Stimulated activated CD4-positive, alpha-beta T cell treated with anti-CD3 and anti-CD28 coated beads, Interleukin-4, amount 100 ng/mL, for 24 hours (primary cell): ENCODE measurements at regions not wholly inside any gene's neighbourhood (a gene's known extent, or its start where the extent isn't known, plus 50 kb on each side); places are given as distances from the start of the nearest gene placed in this dataset.
A peak's percentile ranks its signal among the peaks of the same experiment; 100 is the strongest.

Experiments used
- DNase-seq: peaks from one replicate; pipeline ENCODE4 v3.0.0-alpha.2; 2020

DNA sequence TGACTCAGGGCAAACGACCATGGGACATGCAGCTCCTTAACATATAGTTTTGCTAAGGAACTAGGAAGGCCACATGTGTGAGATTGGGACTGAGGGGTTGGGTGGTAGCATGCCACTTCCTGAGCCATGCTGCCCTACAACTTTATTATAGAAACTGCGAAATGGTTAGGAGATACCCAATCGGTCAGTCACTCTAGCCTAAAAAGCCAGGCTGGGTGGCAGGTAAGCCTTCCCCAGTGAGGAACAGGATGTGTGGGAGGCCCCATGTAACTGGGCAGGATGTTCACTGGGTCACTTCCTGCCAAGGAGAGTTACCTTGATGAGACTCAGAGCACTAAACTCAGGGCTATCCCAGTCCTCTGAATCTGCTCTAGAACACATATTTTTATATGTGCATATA, 123.5 kb downstream of the MAP3K7 start:
- DNase-seq, result no peak

DNA sequence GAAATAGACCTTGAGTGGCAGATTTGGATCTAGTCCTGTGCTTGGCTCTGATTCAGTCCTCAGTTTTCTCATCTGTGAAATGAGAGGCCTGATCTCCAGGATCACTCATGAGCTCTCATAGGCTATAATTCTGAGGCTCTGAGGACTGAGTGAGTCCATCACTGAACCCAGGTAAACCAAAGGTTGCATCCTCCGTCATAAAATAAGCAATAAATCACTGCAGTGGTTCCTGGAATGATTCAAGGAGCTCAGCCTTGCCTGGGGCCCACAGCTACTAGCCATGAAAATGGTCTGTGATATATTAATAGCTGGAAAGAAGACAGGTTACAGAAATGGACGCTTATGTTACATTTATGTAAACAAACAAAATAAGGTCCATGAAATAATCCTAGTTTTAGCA, 124.8 kb downstream of the MAP3K7 start:
- no peak for DNase-seq

DNA sequence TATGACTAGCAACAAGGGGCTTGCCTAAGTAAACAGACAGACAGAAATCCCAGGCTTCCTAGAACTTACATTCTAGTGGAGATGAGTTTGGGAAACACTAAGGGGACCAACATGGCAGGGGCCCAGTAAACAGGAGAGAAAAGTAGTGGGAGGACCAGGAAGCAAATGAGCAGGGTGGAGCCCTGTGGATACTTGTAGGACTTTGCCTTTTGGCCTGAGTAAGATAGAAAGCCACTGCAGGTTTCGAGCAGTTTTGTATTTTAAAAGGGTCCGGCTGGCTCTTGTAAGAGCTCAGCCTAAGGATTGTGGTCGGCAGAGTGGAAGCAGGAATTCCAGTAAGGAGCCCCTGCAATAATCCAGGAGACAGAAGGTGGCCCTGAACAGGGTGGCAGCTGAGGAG, 125.5 kb downstream of the MAP3K7 start:
- no peak for DNase-seq

DNA sequence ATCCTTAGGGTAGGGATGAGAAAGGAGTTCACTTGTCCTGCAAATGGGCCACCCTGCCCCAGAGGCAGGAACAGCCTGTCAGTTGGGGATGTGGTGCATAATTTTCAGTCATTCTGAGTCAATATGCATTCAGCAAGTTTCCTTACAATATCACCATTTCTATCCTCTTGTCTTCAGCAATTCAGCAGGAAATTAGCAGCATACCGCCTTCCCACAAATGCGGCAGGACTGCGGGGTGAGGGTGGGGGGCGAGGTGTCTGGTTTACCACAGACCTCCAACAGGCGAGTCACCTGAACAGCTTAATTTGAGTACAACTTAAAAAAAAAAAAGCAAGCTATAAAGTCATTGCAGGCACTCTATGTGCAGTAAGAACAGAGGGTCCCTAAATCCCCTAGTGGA, 126.8 kb downstream of the MAP3K7 start:
- DNase-seq, result peak; percentile 39

DNA sequence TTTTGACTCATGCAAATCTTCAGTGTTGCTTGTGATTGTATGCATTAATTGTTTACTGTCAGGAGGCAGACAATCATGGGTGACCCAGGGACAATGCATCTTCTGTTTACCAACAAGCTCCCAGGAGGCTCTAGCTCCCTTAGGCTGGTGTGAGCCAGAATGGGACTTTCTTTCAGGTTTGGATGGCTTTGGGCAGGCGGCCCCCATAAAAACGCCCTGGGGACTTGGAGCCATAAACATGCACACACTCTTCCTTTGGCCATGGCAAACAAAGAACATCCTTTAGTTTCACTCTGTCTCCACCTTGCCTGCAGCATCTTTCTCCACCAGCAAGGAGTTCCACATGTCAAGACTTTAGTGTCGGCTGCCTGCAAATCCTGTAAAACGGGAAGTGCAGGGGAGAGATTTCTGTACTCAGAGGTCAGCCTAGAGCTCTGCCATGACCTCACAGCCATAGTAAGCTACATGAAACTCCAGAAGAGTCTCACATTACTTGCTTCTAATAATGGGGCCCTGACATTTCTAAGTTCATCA, 127.6 kb downstream of the MAP3K7 start:
- no peak for DNase-seq

DNA sequence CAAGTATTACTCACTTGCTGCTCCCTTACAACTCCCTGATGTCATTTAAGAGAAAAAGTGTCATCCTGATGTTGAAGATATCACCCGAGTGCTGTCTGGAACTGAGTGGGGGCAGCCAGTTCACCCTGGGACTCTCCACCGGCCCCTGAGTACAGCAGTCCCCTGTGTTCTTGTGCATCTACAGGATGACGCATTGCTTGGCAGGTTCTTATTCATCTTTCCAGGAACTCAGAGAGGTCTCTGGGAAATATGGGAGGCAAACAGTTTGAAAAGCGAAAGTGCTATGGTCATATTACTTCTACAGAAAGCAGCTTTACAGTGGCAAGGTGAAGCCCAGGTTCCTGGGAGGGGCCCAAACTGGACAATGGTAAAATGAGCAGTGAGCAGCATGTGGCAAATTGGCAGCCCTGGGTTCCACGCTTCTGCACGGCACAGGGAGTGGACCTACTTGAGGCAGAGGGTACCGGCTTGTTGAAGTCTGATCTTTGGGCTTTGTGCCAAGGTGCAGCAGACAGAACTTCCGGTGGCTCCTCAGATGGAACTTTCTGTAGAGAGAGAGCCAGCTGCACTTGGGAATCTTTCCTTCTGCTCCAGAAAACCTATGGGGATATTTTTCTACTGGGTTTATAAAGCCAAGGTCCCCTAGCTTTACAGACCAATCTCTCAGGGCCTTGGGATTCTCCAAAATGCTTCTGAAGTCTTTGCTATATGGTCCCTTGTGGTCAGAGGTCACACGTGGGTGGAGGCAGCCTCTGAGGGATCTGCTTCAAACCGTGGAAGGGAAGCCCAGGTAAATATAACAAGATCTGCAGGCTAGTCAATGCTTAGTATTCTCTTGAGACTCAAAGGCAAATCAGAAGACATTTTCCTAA, 128.3 kb downstream of the MAP3K7 start:
- peak; percentile 89 for DNase-seq

DNA sequence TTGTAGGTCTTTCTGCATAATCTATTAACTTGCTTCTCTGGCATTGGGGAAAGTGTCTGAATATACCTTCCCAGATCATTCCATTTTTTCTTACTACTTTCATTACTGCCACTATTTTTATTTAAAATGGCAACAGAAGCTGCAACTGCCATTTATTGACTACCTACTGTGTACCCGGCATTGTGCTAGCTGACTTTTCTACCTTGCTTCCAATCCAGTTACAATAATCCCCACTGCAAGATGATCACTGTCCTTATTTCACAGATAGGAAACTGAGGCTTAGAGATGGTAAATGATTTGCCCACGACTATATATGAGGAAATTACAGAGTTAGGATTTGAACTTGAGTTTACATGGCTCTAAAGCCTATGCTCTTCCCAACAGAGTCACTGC, 129.0 kb downstream of the MAP3K7 start:
- no peak for DNase-seq

DNA sequence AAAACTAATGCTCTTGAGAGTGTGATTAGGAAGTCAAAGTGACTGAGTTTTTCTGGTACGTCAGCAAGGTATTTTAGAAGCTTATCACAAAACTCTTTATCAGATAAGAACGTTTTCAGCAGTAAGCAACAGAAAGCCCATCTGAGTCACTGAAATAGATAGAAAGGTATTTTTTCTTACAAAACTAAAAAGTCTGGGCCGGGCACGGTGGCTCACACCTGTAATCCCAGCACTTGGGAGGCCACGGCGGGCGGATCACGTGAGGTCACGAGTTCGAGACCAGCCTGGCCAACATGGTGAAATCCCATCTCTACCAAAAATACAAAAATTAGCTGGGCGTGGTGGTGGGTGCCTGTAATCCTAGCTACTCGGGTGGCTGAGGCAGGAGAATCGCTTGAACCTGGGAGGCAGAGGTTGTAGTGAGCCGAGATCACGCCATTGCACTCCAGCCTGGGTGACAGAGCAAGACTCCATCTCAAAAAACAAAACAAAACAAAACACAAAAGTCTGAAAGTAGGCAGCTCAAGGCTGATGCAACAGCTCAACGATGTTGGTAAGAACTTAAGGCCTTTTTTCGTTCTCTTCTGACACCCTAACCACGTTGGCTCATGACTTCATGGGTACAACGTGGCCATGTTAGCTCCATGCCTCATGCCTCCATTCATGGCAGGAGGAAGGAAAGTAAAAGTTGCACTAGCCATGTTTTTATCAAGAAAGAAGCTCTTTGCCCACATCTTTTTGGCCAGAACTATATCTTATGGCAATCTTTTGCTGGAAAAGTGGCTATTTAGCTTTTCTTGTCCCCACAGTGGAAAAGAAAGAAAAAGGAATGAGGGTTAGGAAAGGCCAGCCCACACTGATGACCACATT, 129.6 kb downstream of the MAP3K7 start:
- peak; percentile 45 for DNase-seq

DNA sequence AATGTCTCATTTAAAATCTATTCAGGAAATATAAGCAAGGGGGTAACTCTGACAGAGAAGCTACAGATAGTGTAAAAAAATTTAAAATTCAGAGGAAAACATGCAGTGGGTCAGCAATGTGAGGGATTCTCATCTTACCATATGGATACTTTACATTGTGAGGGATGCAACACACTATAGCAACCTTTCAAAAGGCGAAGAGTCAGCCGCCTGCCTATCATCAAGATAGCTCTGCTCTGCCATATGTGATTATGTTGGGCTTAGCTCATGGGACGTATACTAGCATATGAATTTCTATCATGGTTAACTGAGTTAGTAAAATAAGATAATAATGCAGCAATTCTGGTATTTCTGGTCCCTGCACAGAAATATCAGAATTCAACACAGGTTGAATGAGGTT, 130.9 kb downstream of the MAP3K7 start:
- no peak for DNase-seq

DNA sequence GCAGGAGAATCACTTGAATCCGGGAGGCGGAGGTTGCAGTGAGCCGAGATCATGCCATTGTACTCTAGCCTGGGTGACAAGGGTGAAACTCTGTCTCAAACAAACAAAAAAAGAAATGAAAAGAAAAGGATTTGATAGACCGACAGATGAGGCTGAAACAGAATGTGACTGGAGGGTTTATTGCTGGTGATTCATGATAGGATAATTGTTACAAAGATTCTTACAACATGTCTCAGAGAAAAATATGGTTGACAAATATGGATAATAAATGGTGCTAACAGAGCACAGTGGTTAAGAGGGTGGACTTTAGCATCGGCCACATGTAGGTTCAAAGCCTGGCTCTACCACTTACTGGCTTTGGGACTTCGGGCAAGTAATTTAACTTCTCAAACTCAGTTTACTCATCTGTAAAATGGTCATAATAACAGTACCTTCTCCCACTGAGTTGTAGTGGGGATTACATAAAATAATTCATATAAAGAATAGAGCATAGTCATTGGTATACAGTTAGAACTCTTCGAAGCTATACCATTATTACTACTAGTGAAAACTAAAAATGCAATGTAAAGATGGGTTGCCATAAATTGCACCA, 131.9 kb downstream of the MAP3K7 start:
- DNase-seq, result no peak

DNA sequence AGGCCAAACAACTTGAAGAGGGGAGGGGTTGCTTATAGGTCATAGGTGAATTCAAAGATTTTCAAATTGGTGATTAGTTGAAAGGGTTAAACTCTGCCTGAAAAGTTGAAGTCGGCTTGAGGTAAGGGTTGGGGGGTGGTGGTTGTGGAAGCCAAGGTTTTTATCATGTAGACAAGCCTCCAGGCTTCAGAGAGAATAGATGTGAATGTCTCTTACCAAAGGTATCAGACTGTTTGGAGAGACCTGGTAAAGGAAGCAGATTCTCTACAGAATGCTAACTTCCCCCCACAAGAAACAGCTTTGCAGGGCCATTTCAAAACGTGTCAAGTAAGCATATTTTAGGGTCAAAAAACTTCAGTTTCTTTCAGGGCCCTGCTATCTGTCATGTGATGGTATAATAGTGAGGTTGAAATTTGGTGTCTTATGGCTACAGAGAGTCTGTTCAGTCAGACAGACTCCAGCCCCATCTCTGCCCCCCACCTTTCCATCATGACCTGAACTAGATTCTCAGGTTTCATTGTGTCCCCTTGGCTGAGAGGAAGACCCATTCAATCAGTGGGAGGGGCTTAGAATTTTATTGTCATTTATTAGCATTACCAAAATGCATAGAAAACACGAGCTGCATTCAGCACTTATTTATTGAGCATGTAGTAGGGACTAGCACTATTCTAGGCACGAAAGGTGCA, 136.5 kb downstream of the MAP3K7 start:
- no peak for DNase-seq

DNA sequence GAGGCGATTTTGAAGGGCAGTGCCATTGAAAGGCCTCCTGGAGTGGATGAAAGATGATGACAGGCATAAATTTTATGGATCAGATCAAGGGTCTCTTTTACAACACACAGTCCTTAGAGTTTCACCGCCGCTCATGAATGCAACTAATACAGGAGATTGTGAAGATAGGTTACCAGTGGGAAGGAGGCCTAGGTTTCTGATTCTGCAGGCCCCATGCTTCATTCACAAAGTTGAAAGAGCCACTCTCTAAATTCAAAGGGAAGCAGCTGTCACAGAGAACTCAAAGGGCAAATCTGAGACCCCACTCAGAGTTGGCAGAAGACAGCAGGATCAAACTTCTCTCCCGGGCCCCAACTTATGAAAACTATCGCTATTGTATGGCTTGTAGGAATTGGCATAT, 137.6 kb downstream of the MAP3K7 start:
- no peak for DNase-seq

DNA sequence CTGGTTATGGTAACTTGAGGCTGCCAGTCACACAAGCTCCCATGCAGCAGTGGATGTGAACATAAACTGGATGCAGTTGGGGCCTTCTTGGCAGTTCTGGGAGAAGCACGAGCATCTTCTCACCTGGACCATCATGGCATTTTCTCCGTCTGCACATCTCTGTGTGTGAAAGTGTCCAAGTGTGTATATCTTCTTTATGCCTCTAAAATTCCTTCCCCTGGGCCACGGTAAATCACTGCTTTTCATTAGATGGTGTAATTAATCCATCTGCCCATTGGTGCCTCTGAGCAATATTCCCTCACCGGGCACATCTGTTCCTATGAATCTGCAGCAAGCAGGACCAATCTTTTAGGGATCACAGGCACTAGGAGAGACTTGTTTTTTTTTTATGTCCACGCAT, 138.0 kb downstream of the MAP3K7 start:
- no peak for DNase-seq

DNA sequence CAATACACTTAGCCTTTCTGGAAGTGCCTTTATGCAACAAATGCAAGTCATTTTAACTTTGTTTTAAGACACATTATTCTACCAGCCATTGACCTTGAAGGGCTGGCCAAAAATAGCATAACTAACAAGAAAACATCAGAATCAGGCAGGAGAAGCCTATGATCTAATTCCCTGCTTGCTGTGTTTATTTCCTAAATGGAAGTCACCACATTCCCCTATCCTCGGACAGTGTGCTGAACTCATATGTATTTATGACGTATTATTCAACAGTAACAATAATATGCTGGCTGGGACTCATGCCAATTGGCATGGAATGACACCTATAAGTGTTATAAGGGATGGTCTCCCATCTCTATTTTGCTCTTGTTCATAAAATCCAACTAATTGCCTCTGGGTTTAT, 140.7 kb downstream of the MAP3K7 start:
- no peak for DNase-seq

DNA sequence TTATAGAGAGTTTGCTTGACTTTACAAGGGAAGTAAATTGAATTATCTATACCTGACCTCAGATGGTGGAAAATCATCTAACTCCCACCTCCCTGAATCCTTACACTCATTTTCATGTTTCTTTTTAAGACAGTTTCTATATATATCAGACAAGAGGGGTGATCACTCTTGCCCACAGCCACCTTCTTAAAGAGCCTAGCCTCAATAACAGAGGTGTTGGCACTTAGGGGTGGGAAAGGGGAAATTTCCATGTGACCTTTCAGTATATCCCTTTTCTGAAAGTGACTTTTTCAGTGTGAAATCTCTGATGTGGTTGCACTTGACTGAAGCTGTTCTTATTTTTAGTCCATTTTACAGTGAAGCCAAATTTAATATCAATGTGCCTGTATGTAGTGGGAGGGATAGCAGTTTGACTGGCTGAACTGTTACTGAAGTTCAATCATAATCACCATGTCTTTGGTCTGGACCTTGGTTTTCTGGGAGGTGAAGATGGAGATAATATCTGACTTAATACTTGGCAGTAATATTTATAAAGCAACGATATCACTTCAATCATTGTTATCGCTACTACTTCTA, 141.3 kb downstream of the MAP3K7 start:
- peak; percentile 56 for DNase-seq

DNA sequence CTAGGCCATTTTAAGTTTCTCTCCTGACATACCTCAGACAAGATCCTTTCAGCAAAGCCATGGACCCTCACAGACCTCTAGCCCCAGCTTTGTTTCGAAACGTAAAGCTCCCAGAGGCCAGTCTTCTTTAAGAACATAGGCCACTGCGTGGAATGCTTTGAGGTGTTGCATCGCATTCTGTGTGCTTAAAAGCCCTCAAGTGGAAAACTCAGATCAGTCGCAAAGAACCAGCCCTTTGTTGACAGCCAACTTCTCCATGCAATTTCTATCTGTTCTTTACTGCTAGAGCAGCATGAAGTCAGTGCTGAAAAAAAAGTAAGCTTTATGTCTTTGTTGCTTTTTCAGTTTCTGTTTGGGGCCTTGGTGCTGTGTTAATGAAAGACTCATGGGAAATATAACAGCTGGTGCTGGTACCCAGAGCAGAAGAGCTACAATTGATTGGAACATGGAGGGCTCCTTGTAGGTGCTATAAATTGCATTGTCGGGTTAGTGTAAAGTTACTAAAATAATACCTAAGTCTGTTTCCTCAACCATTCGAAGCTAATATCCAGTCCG, 142.6 kb downstream of the MAP3K7 start:
- DNase-seq, result no peak

DNA sequence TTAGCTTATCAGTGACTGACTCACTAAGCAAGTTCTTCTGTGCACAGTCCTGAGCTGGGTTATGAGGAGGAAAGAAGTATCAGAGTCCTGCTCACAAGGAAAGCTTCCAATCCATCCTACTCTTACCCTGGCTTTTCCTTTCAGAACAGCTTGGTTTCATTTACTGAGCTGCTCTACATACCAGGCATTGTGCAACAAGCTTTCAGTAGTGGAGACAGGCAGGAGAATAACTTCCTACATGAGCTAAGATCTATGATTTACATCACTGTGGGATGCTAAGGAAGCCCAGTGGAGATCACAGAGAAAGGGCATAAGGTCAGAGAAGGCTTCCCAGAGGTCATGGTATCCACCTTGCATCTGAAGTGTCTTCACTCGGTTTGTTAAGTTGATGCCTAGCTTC, 144.5 kb downstream of the MAP3K7 start:
- no peak for DNase-seq

DNA sequence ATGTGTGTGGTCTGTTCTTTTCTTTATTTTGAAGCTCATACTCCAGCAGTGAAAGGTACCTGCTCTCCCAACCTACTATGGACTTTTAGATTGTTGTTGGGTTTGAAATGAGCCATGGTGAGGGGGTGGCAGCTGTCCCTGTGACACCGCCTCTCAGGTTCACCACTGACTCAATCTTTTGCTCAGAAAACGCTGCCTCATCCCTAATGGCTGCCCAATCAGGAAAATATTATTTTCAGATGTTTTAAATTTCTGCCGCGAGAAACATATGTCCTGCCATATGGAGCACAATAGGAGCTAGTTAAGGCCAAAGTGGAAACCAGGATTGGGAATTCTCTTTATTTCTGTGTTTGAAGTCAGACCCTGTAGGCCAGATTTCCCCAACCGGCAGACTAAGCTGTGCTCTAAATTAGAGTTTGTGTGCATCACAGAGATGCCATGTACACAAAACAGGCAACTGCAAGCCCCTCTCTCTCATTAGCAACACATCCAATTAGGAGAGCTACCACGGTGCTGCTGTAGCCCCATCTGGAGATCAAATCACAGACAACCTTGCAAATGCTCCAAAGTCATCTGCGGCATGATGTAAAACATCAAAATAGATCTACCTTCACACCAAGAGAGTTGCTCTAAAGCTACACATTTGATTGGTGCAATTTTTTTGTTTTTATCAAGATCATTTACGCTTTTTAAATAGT, 144.1 kb upstream of the BACH2 start:
- DNase-seq, result no peak

DNA sequence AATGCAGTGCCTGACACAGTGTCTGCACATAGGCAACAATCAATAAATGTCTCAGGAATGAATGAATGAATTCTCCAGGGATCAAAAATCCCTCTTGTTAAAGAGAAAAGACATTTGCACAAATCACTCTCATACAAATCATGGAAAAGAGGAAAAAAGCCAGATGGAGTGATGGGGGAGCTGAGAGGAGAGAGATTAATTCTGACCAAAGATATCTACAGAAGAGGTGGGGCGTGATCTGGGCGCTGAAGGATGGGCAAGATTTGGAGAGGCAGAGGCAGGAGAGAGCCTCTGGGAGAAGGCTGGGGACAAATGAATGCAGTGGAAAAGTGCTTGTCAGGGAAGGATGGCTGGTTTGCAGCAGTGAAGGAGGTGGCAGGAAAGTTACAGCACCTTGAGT, 142.9 kb upstream of the BACH2 start:
- no peak for DNase-seq

DNA sequence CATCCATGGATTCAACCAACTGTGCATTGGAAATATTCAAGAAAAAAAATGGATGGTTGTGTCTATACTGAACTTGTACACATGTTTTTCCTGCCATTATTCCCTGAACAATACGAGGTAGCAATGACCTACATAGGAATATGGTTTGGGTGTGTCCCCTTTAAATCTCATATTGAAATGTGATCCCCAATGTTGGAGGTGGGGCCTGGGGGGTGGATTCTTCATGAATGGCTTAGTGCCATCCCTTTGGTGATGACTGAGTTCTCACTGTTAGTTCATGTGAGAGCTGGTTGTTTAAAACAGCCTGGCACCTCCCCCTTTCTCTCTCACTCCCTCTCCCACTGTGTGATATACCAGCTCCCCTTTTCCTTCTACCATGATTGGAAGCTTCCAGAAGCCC, 139.8 kb upstream of the BACH2 start:
- DNase-seq, result no peak

DNA sequence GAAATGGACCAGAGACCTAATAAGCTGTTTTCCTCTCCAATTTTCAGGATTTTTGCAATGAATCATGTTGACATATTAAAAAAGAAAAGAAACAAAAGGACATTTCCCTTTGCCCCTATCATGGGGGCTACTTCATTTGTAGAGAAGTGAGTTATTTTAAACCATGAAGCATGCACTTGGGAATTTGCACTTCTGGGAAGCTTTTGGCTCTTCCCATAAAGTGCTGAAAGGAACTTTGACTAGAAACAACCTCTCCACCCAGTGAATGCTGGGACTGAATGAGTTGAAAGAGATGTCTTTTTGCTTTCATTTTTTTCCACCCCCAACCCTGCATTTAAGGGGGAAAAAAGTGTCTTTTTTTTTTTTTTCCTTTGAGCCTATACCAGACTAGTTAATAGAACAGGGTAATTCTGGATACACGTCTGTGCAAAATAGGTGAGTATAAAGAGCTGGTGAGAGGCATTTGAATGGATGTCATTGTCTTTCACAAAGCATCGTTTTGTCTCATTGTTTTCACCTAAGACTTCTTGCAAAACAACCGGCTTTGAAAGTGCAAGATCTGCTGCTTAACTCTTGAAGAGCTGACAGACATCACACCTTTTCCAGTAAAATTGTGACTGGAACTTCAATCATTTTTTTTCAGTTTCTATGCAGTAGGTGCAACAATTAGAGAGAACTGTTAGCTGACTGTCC, 138.7 kb upstream of the BACH2 start:
- DNase-seq, result no peak
